GM21360 (cell line): ENCODE measurements at regions not wholly inside any gene's neighbourhood (a gene's known extent, or its start where the extent isn't known, plus 50 kb on each side); places are given as distances from the start of the nearest gene placed in this dataset.
"Not testable (repeated sequence)": the region's sequence is repeated elsewhere in the genome, so short reads cannot be mapped to it uniquely, and the experiment has no call there.

ENCODE experiments used
- ATAC-seq: cut with Tn5 transposase; IDR thresholded peaks from one replicate; pipeline ENCODE4 v1.9.1; 2021; ENCODE audit warnings: mild to moderate bottlenecking, moderate library complexity; ENCODE audit not compliant: unreplicated experiment

DNA sequence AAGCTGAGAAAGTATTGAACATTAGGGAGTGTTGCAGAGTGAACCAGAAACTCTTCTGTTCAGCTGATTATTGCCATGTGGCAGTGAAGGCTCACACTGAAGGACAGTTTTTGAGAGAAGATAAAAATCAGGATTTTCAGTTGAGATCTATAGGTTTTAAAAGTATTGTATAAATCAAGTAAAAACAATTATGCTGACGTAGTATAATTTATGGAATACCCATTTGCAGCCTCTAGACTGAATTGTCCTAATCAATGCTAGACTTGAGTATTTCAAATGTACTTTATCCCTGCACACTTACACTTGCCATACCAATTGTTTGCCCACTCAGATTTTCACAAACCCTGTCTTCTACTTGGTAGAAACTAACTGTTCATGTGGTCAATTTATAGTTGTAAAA lies 245.8 kb downstream of the FRK start:
- no peak for ATAC-seq

DNA sequence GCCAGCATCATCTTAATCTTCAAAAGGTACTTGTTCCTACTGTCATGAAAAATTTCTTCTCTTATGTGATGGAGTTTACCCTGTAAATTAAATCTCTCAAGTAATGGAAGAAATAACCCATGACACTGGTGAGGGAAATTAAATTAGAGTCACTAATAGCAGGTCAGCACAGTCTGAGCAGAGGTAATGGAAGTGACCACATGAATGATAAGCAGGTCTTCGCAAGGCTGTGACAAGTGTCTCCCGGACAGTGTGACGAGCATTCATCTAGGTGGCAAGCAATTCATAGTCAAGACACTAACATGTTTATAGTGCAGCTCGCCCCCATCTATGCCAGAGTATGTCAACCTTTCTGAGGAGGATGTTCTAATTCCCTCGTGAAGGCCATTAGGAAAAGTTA lies 249.2 kb downstream of the FRK start:
- no peak for ATAC-seq

DNA sequence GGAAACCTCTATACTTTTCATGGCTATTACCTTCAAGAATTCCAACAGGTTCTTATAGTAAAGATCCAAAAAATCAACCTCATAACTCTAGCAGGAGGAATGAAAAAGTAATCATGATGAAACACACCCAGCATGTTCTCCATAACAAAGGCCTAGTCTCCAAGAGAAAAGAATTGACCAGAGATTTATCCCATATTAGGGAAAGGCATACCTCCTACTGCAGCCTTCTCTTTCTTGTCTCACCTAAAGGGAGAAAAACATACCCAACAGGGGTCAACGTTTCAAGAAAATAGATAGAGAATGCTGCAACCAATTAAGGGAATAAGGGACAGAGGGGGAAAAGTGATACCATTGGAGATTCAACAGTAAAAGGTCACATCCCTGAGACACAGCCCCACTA lies 262.5 kb downstream of the FRK start:
- ATAC-seq: no peak

DNA sequence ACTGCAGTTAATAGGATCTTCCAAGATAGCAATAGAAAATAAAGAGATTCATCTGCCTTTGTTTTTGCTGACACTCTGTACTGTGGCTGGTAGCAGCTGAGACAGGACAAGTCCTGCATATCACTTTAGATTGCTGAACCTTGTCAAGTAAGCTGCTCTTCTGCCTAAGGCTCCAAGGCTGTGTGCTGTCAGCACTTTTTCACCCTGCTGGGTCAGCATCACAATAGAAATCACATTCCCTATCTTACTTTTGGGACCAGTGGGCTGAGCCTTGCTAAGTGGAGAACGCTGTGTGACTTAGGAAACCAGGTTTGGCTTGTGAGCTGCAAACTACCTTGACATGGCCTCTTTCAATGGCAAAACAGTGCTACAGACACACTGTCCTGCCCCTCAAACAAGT lies 263.9 kb downstream of the FRK start:
- ATAC-seq: no peak

DNA sequence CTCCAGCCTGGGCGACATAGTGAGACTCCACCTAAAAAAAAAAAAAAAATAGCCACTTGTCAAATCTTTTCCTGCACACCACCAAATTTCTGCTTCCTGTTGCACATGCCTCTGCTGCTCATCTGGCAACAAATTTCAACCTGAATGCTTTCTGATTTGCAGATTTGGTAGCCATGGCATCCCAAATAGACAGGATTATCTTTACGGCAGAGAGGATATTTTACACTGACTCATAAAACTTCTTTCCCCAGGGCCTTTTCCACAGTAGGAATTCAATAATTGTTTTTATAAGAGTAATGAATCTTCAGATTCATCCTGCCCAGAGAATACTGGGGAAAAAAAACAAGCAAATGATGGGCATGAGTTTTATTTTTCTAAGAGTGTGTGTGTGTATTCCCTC lies 264.6 kb downstream of the FRK start:
- no peak for ATAC-seq

DNA sequence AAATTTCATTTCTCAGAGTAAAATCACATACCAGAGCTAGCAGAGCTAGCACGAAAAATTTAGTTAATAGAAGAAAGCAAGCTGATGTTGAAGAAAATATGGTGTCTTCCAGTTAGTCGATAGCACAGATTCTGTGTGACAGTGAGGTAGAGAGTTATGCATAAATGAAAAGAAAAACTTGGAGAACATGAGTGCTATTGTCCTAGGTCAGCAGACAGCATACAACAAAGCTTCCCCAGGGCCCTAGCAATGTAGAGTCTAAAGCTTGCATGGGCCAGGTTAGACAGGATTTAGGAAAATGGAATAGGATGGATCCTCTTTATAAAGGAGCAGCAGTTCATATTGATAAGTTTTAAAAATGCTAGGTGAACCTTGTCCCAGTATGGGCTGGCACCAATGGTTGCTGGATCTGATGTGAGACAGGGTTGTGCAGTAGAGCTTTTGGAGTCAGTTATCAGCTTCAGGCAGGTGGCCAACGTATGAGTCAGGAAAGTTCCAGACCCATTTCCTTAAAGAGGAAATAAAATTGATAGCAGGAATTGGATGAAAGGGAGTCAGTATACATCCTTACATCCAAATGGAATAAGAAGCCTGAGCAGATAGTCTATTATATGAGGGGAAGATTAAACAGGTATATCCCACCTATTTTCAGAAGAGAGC lies 277.2 kb downstream of the FRK start:
- ATAC-seq: no peak

DNA sequence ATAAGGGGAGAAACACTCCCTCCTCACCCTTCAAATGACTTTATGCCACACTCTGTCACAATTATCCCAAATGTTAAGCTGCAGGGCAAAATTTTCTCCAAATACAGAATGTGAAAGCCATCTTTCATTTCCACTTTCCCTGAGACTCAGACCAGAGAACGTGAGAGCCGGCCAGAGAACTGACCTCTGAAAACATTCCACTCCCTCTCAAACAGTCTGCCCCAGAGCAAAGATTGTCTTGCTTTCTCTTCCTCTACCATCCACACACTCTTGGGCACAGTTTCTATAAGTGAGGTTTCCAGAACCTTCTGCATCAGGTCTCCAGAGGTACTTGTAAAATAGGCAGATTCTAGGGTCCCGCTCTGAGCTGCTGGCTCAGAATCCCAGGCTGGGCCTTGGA lies 278.1 kb downstream of the FRK start:
- ATAC-seq: no peak

DNA sequence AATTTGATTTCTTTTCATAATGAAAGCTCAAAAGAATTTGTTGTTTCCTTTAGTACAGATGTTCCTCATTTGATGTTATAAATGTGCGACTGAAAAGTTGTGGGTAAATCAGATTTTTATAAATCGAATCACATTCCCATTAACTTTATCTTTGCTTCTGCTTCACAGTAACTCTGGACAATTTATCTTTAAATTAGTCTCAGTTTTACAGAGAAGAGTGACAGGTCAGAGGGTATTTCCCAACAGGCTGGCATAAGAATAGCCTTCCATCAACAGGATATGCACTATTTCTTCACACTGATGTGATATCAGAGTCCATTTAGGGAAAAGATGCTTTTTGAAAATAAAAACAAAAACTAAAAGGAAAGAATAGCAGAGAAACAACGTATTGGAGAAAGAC lies 286.9 kb downstream of the FRK start:
- no peak for ATAC-seq

DNA sequence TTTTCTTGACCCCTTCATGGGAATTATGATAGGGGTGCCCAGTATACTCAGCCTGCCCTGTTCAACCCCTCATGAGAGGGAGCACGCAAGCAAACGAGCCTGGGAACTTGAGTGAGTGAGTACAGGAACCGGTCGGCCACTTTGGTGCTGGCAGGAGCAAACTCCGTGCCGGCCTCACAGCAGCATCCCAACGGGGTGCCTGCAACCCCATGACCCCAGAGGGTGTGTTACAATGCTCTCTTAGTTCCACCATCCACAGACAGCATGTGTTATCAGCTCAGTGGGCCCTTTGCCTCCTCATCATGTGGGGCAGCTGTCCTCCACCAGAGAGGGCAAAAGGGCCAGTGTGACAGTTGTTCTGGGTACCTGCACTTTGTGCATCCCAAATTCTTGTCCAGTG lies 289.8 kb downstream of the FRK start:
- ATAC-seq: no peak

DNA sequence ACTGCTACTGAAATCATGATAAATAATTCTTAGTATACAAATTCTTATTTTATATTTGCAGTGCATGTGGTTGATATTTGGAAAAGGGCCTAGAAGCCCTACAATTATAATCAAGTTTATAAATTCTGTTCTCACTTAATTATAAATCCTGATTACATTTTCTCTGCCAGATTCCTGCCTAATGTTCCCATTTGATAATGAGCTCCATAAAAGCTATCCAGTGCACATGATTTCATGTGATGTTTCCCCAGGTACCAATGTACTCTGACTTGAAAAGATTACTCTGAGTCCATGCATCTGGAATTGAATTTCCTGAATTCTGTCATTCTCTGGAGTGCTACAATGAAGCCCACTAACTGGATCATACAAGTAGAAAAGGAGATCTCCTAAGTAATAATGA lies 292.2 kb downstream of the FRK start:
- ATAC-seq: no peak

DNA sequence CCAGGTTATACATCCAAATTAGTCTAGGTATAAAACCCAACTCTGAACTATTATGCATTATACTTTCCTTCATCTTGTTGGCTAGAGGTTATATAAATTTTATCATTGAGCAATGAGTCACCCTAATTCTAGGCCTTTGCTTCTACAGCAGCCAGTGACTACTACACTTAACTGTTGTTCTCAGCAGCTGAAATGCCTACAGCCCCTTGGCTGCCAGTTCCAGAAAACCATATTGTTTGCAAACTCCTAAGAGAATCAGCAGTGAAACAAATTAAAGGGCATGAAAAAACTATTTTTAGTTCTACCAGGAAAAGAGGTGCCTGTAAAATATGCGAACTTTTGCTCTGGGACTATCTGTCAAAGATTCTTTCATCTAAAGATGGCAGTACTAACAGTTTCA lies 292.8 kb downstream of the FRK start:
- no peak for ATAC-seq

DNA sequence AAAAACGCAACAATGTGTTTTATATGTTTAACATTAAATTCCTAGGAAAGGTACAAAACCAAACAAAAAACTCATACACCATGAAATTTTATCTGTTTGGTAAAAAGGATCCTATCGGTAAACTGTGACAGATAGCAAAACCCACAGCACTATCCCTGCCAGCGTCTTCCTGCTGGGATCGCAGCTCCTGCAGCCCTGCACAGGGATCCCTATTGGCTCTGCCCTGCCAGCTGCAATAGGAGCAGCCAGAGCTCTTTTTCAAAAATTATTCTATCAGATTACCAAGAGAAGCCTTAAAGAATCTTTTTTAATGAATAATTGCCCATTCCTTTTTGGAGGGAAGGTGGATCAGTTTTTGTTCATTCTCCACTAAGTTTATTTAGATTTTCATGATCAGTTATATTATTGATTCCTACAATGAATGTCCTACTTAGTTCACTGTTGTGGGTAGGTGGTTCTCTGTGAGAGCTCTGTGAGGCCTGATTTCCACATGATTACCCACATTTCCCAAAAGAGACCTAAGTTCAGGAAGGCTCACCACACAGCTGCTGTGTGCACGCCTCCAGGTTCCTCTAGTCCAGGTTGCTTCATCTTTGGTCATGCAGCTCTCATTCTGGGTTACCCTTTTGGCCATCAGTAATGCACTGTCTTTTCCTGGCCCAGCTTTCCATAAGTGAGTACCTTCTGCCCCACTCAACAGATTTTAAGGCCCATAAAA lies 293.8 kb downstream of the FRK start:
- no peak for ATAC-seq

DNA sequence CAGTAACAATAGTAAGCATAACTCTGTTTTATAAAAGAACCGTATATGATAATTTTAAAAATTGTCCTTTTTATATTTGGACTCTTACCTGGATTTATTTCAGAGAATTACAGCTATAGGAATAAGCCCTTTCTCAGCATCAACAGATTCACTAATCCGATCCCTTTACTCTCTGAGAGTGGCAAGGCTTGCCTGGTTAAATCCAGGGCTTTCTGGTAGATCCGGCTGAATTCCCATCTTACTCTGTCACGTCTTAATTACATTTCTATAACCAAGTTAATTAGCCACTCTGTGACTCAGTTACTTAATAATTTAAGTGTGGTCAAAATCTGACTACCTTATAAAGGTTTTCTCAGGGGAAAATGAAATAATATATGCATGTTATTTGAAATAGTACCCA lies 294.7 kb downstream of the FRK start:
- no peak for ATAC-seq

DNA sequence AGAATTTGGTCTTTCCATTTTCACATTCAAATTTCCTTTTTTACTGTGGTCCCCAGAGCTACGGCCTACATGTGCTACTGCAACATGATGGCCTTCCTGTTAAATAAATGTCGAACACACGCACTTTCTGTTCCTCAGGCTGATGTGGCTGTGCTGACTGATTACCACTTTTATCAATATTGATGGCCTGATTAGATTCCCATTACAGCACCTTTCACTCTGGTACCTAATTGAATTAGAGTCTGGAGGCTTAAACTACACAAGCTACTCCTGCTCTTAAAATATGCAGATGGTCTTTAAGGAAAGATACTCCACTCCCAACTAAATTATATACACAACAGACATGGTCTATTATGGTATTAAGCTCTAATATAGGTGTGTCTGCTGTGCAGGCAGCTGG lies 301.6 kb downstream of the FRK start:
- ATAC-seq: no peak

DNA sequence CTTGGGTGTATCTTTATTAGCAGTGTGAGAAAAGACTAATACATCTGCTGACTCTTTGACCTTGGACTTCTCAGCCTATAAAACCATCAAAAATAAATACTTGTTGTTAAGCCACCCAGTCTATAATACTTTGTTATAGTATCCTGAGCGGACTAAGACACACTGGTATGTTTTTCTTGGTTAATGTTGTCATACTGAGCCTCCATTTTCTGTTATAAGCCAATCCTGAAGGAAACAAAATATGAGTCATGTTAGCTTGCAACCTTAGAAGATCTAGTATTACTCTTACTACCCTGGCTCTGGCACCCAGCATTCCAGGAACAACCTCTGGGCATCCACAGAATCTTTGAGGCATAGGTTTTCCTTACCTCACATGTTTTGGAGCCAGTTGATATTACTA lies 307.2 kb downstream of the FRK start:
- no peak for ATAC-seq

DNA sequence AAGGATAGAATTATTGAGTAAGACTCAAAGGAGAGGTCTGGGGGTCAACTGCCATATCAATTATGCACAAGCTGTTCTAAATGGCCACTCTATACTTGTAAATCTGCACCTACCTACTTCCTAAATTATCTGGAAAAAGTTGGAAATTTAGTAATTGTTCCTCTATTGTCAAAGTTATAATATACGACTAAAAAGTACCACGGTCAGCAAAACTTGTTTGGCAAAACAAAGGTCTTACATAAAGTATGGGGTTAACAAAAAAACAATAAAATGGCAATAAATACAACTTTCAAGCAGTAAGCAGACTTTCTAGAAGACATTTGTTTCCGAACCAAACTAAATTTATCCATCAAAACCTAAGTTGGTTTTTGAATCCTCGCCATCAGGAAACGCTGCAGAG lies 309.7 kb downstream of the FRK start:
- no peak for ATAC-seq

DNA sequence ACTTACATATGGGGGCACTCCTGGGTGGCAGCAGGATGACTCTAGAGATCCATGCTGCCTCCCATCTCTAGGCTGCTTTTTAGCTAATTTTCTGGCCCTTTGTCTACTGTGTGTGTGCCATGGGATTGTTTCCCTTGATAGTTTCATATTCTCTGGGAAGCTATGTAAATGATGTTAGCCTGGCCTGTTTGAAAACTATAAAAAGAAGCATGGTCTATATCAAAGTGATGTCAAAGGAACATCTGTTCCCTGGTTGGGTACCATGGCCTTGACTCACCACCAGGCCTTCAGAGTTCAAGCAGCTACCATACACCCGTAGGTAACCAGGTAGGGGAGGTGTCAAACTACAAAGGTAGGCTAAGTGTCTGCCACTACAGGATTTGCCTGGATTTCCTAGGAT lies 310.4 kb downstream of the FRK start:
- no peak for ATAC-seq

DNA sequence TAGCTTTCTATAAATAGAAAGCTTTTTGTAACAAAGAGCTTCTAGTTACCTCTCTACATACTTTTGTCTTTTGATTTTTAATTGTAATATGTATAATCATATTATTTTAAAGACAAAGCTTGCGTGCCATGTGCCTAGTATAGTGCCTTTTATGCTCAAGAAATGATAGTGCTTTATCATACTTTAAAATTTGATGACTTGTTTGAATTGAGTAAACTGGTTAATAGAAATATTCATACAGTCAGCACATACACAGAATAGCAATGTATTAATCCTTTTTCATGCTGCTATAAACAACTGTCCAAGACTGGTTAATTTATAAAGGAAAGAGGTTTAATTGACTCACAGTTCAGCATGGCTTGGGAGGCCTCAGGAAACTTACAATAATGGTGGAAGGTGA lies 313.0 kb downstream of the FRK start:
- no peak for ATAC-seq

DNA sequence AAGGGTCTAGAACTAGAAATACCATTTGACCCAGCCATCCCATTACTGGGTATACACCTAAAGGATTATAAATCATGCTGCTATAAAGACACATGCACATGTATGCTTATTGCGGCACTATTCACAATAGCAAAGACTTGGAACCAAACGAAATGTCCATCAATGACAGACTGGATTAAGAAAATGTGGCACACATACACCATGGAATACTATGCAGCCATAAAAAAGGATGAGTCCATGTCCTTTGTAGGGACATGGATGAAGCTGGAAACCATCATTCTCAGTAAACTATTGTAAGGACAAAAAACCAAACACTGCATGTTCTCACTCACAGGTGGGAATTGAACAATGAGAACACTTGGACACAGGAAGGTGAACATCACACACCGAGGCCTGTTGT lies 314.1 kb downstream of the FRK start:
- not testable (repeated sequence) for ATAC-seq

DNA sequence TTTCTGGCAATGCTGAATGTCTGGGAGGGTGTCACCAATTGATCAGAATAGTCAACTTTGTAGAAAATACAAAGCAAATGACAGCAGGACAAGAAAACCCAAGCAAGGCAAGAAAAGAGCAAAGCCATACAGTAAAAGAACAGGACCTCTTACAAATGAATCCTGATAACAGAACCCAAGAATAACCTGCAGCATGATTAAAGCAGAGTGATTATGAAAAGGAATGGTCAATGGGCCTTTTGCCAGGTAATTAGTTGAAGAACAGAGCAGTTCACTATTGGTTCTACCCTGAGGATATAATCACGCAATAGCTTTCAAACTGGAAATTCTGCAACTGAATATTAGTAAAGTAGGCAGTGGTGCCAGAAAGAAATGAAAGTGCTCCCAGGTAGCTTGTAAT lies 319.8 kb downstream of the FRK start:
- ATAC-seq: no peak

DNA sequence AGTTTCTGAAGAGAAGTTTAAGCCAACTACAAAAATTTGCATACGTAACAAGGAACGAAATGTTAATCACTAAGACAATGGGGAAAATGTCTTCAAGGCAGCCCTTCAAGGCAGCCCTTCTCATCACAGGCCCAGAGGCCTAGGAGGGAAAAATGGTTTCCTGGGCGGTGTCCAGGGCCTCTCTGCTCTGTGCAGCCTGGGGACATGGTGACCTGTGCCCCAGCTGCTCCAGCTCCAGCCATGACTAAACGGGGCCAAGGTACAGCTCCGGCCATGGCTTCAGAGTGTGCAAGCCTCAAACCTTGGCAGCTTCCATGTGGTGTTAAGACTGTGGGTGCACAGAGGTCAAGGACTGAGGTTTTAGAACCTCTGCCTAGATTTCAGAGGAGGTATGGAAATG lies 325.1 kb downstream of the FRK start:
- no peak for ATAC-seq

DNA sequence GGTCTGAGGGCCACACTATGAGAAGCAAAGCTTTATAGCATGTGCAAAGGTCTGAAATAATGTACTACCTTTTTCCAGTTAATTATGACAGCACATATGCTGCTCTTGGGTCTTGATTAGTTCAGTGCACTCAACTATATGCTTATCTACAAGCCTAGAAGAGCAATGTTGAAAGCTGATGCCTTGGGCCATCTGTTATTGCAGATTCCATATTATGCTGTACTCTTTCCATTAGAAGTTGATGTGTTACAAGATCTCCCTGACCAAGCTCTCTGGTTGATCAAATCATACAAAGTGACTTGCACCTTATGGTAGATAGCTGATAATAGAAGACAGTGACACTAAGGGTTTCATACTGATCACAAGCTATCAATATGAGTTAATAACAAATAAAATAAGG lies 327.3 kb downstream of the FRK start:
- ATAC-seq: no peak

DNA sequence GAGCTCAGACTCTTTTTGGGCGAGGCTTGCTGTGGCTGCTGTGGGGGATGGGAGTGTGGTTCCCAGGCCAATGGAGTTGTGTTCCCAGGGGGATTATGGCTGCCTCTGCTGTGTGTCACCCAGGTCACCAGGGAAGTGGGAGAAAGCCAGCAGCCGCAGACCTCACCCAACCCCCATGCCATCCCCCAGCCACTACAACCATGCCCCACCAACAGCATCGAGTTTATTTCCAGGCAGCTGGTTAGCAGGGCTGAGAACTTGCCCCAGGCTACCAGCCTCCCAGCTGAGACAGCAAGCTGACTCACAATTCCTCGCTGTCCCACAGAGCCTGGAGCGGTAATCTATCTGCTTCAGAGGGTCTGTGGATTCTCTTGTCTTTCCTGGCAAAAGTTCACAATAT lies 331.7 kb downstream of the FRK start:
- no peak for ATAC-seq
